MCF 10A (cell line): ENCODE measurements at regions not wholly inside any gene's neighbourhood (a gene's known extent, or its start where the extent isn't known, plus 50 kb on each side); places are given as distances from the start of the nearest gene placed in this dataset.

Experiments
- BruUV-seq: library from RNA; stranded (reverse); fragments of 400-500 nt; replicated peaks from 2 replicates; lab custom pipeline; 2021; lab: Mats Ljungman, UMichigan
- CTCF ChIA-PET: fragments of 300-600 bp; sonication (Branson Sonifier 250); formaldehyde crosslinking; extraction: SDS; loops from one replicate; lab custom pipeline; 2021; ENCODE audit warnings: antibody characterized with exemption, inconsistent platforms; lab: Yijun Ruan, JAX
- POLR2A ChIA-PET: fragments of 300-600, 350-650 bp; sonication (Branson Sonifier 250); formaldehyde crosslinking; extraction: SDS; loops from one replicate; lab custom pipeline; 2020; ENCODE audit warnings: antibody characterized with exemption, inconsistent platforms; lab: Yijun Ruan, JAX
- DNase-seq: peaks from one replicate; pipeline ENCODE4 v3.0.0-alpha.2; 2018; ENCODE audit not compliant: unreplicated experiment
- H3K27ac Mint-ChIP-seq: one replicate; pipeline ENCODE4 v1.8.0; 2022; ENCODE audit warnings: mild to moderate bottlenecking, low read depth, mixed read lengths; ENCODE audit not compliant: unreplicated experiment
- H3K27me3 Mint-ChIP-seq: one replicate; pipeline ENCODE4 v1.8.0; 2022; ENCODE audit warnings: mixed read lengths; ENCODE audit not compliant: insufficient read depth, unreplicated experiment
- H3K36me3 Mint-ChIP-seq: one replicate; pipeline ENCODE4 v1.8.0; 2022; ENCODE audit warnings: mild to moderate bottlenecking, moderate library complexity, mixed read lengths; ENCODE audit not compliant: insufficient read depth, unreplicated experiment
- H3K4me1 Mint-ChIP-seq: one replicate; pipeline ENCODE4 v1.8.0; 2022; ENCODE audit warnings: mixed read lengths; ENCODE audit not compliant: insufficient read depth, unreplicated experiment
- H3K4me3 Mint-ChIP-seq: one replicate; pipeline ENCODE4 v1.8.0; 2022; ENCODE audit warnings: mild to moderate bottlenecking, moderate library complexity, mixed read lengths; ENCODE audit not compliant: unreplicated experiment
- H3K9me3 Mint-ChIP-seq: one replicate; pipeline ENCODE4 v1.8.0; 2022; ENCODE audit warnings: mixed read lengths; ENCODE audit not compliant: unreplicated experiment
- CTCF ChIP-seq: fragments of 200-600 bp; IDR thresholded peaks from one replicate; pipeline ENCODE4 v1.8.0; 2022; ENCODE audit warnings: antibody characterized with exemption, mild to moderate bottlenecking; ENCODE audit not compliant: unreplicated experiment
- intact Hi-C: fragments of 100-400 bp; cut with micrococcal nuclease; formaldehyde crosslinking; loops from 2 replicates; pipeline ENCODE4 v1.14.1; 2022

GRCh38 chr3:135862361-135862760 is 103.2 kb upstream of the PPP2R3A start:
- DNase-seq, result no peak
- Mint-ChIP-seq H3K27me3 (no peaks in the 10 kb centered on the region), H3K36me3 (no peaks in the 10 kb centered on the region), H3K4me3 (no peak overlapping the region), H3K4me1 (no peaks in the 10 kb centered on the region), H3K27ac (no peak overlapping the region), H3K9me3 (no peaks in the 10 kb centered on the region)
- POLR2A ChIA-PET, result no interaction called here
- intact Hi-C loops, result no loop called here
- no TSS peak for BruUV-seq
- CTCF ChIA-PET, result interaction anchor here (0.7 kb wide), 1 partner anchor 123 kb away, joined by 3 read pairs; no protein-coding TSS in a partner anchor
- no peak for TF ChIP-seq CTCF

GRCh38 chr3:135864060-135864459 is 101.5 kb upstream of the PPP2R3A start:
- ChIA-PET CTCF (no interaction called here), POLR2A (no interaction called here)
- no peaks in the 10 kb centered on the region for H3K9me3 Mint-ChIP-seq
- intact Hi-C loops, result no loop called here
- H3K27ac Mint-ChIP-seq, result no peak overlapping the region
- TF ChIP-seq CTCF, result no peak
- H3K36me3 Mint-ChIP-seq, result no peaks in the 10 kb centered on the region
- BruUV-seq, result no TSS peak
- H3K4me3 Mint-ChIP-seq, result no peak overlapping the region
- no peak for DNase-seq
- no peaks in the 10 kb centered on the region for H3K4me1 Mint-ChIP-seq
- no peaks in the 10 kb centered on the region for H3K27me3 Mint-ChIP-seq

GRCh38 chr3:135865085-135865484 is 100.4 kb upstream of the PPP2R3A start:
- ChIA-PET CTCF (no interaction called here), POLR2A (no interaction called here)
- no peak for TF ChIP-seq CTCF
- no peak for DNase-seq
- H3K27me3 Mint-ChIP-seq, result no peaks in the 10 kb centered on the region
- H3K9me3 Mint-ChIP-seq, result no peaks in the 10 kb centered on the region
- BruUV-seq, result no TSS peak
- no peaks in the 10 kb centered on the region for H3K4me1 Mint-ChIP-seq
- H3K4me3 Mint-ChIP-seq, result no peak overlapping the region
- H3K27ac Mint-ChIP-seq, result no peak overlapping the region
- intact Hi-C loops, result no loop called here
- H3K36me3 Mint-ChIP-seq, result no peaks in the 10 kb centered on the region

- TF ChIP-seq CTCF, result no peak
- POLR2A ChIA-PET, result no interaction called here
These were observed 100.0 kb upstream of the PPP2R3A start for GRCh38 chr3:135865553-135865952.

More at GRCh38 chr3:135865553-135865952, 100.0 kb upstream of the PPP2R3A start:
- no TSS peak for BruUV-seq
- intact Hi-C loops, result no loop called here
- CTCF ChIA-PET, result no interaction called here
- Mint-ChIP-seq H3K9me3 (no peaks in the 10 kb centered on the region), H3K27ac (no peak overlapping the region), H3K4me3 (no peak overlapping the region), H3K4me1 (no peaks in the 10 kb centered on the region), H3K36me3 (no peaks in the 10 kb centered on the region), H3K27me3 (no peaks in the 10 kb centered on the region)
- DNase-seq, result no peak
